SU-DHL-6 (cell line): ENCODE measurements at regions not wholly inside any gene's neighbourhood (a gene's known extent, or its start where the extent isn't known, plus 50 kb on each side); places are given as distances from the start of the nearest gene placed in this dataset.

Experiments used
- H2AFZ ChIP-seq: fragments of 200-600 bp; sonication (generic); 2 replicates; pipeline ENCODE4 v1.6.1; 2014; ENCODE audit warnings: low read depth, mild to moderate bottlenecking, moderate library complexity, mixed read lengths, antibody characterized with exemption, low read length; ENCODE audit not compliant: severe bottlenecking
- H3F3A ChIP-seq: fragments of 200-600 bp; shearing (Covaris generic); 2 replicates; pipeline ENCODE4 v1.6.0; 2016; ENCODE audit warnings: antibody characterized with exemption, mild to moderate bottlenecking; ENCODE audit not compliant: insufficient read depth
- H3K27ac ChIP-seq: fragments of 200-600 bp; sonication (generic); 2 replicates; pipeline ENCODE4 v1.5.1; 2016; ENCODE audit warnings: low read depth, mild to moderate bottlenecking, low read length, moderate library complexity, mixed read lengths
- H3K27me3 ChIP-seq: fragments of 200-600 bp; sonication (generic), shearing (Covaris generic); 2 replicates; pipeline ENCODE4 v1.6.0; 2014; ENCODE audit warnings: mild to moderate bottlenecking, low read length
- H3K36me3 ChIP-seq: fragments of 200-600 bp; sonication (generic); 2 replicates; pipeline ENCODE4 v1.6.1; 2014; ENCODE audit warnings: mild to moderate bottlenecking, low read length, mixed read lengths
- H3K4me2 ChIP-seq: fragments of 300-600, 200-600 bp; shearing (Covaris generic), sonication (generic); 2 replicates; pipeline ENCODE4 v1.6.0; 2014; ENCODE audit warnings: low read length, low read depth, mild to moderate bottlenecking; ENCODE audit not compliant: poor library complexity, severe bottlenecking
- H3K4me3 ChIP-seq: fragments of 200-600 bp; sonication (generic); 2 replicates; pipeline ENCODE4 v1.5.1; 2014; ENCODE audit warnings: antibody characterized with exemption, low read length, mild to moderate bottlenecking, mixed read lengths; ENCODE audit not compliant: insufficient read depth, poor library complexity, severe bottlenecking
- H3K79me2 ChIP-seq: fragments of 200-600 bp; sonication (generic); 2 replicates; pipeline ENCODE4 v1.6.1; 2014; ENCODE audit warnings: mild to moderate bottlenecking, low read length, moderate library complexity; ENCODE audit not compliant: insufficient read depth
- H3K9ac ChIP-seq: fragments of 200-600 bp; sonication (generic); 2 replicates; pipeline ENCODE4 v1.7.0; 2014; ENCODE audit warnings: mild to moderate bottlenecking, low read length
- H3K9me2 ChIP-seq: fragments of 200-600 bp; sonication (generic); replicated peaks from 2 replicates; pipeline ENCODE4 v1.6.1; 2014; ENCODE audit warnings: low read length; ENCODE audit not compliant: insufficient read depth
- H3K9me3 ChIP-seq: fragments of 200-600 bp; sonication (generic); 2 replicates; pipeline ENCODE4 v1.6.1; 2014; ENCODE audit warnings: low read length, mixed read lengths; ENCODE audit not compliant: insufficient read depth
- H4K20me1 ChIP-seq: fragments of 200-600 bp; sonication (generic); 2 replicates; pipeline ENCODE4 v1.6.1; 2014; ENCODE audit warnings: low read depth, mild to moderate bottlenecking, antibody characterized with exemption, low read length, moderate library complexity, mixed read lengths
- CTCF ChIP-seq: fragments of 200-600 bp; sonication (generic); IDR thresholded peaks from one replicate; pipeline ENCODE4 v1.5.1; 2017; ENCODE audit warnings: antibody characterized with exemption, mild to moderate bottlenecking, low read length, moderate library complexity; ENCODE audit not compliant: insufficient read depth, poor library complexity, severe bottlenecking
- EZH2phosphoT487 ChIP-seq: fragments of 200-600 bp; sonication (generic), shearing (Covaris generic); conservative IDR thresholded peaks from 2 replicates; pipeline ENCODE4 v1.6.1; 2018; ENCODE audit warnings: mild to moderate bottlenecking, antibody characterized with exemption, low read length, moderate library complexity, mixed read lengths

- H4K20me1 ChIP-seq = no peaks in the 10 kb centered on the region
- H3K36me3 ChIP-seq = no peaks in the 10 kb centered on the region
- H3K27me3 ChIP-seq = no peaks in the 10 kb centered on the region
- H3K79me2 ChIP-seq = no peaks in the 10 kb centered on the region
- no peak overlapping the region for H3K4me3 ChIP-seq
- H3F3A ChIP-seq = no peaks in the 10 kb centered on the region
- no peak for TF ChIP-seq CTCF
- H3K9me3 ChIP-seq = no peaks in the 10 kb centered on the region
- no peak overlapping the region for H2AFZ ChIP-seq
- no peak overlapping the region for H3K9ac ChIP-seq
- no peaks in the 10 kb centered on the region for H3K9me2 ChIP-seq
- H3K4me2 ChIP-seq = no peak overlapping the region
- no peak overlapping the region for H3K27ac ChIP-seq
These were observed 773.7 kb downstream of the BCL11B start for GRCh38 chr14:98498019-98498885.

- Histone ChIP-seq H3K27me3 (no peaks in the 10 kb centered on the region), H3K4me2 (no peak overlapping the region), H3F3A (no peaks in the 10 kb centered on the region), H3K4me3 (no peak overlapping the region), H3K9me2 (no peaks in the 10 kb centered on the region), H3K9me3 (no peaks in the 10 kb centered on the region), H3K27ac (no peak overlapping the region), H2AFZ (no peak overlapping the region), H4K20me1 (no peaks in the 10 kb centered on the region), H3K9ac (no peak overlapping the region), H3K79me2 (no peaks in the 10 kb centered on the region), H3K36me3 (no peaks in the 10 kb centered on the region)
- no peak for TF ChIP-seq CTCF
- no peak for TF ChIP-seq EZH2phosphoT487
These were observed 770.7 kb downstream of the BCL11B start for GRCh38 chr14:98501335-98501734.

- Histone ChIP-seq H3F3A (no peaks in the 10 kb centered on the region), H3K27me3 (no peaks in the 10 kb centered on the region), H3K9ac (no peak overlapping the region), H3K9me2 (no peaks in the 10 kb centered on the region), H2AFZ (no peak overlapping the region), H3K4me3 (no peak overlapping the region), H3K9me3 (no peaks in the 10 kb centered on the region), H4K20me1 (no peaks in the 10 kb centered on the region), H3K79me2 (no peaks in the 10 kb centered on the region), H3K4me2 (no peak overlapping the region), H3K36me3 (no peaks in the 10 kb centered on the region), H3K27ac (no peak overlapping the region)
- TF ChIP-seq EZH2phosphoT487 (no peak), CTCF (no peak)
These were observed 770.2 kb downstream of the BCL11B start for GRCh38 chr14:98501836-98502235.
